ENCODE measurements at regions not wholly inside any gene's neighbourhood (a gene's known extent, or its start where the extent isn't known, plus 50 kb on each side); places are given as distances from the start of the nearest gene placed in this dataset.

- TF ChIP-seq BORCS8-MEF2B (CRISPR knock-in tag; IDR thresholded peaks at IDR 0.05) (no peak), RERE (CRISPR knock-in tag; IDR thresholded peaks at IDR 0.05; ENCODE audit: low read depth) (no peak), ZNF326 (CRISPR knock-in tag; IDR thresholded peaks at IDR 0.05; ENCODE audit: borderline replicate concordance) (no peak), TBL1XR1 (IDR thresholded peaks at IDR 0.05; ENCODE audit: borderline replicate concordance, low read length, partially characterized antibody) (no peak), SAFB2 (CRISPR knock-in tag; IDR thresholded peaks at IDR 0.05; ENCODE audit: borderline replicate concordance, low read depth) (no peak), KLF9 (CRISPR knock-in tag; IDR thresholded peaks at IDR 0.05; ENCODE audit: low read depth) (no peak), ZNF564 (CRISPR knock-in tag; IDR thresholded peaks at IDR 0.05) (no peak), SMAD3 (CRISPR knock-in tag; IDR thresholded peaks at IDR 0.05) (no peak), ZNF431 (CRISPR knock-in tag; IDR thresholded peaks at IDR 0.05; ENCODE audit: borderline replicate concordance, low read depth) (no peak), NFATC3 (CRISPR knock-in tag; IDR thresholded peaks at IDR 0.05) (no peak), TIGD3 (CRISPR knock-in tag; IDR thresholded peaks at IDR 0.05; ENCODE audit: borderline replicate concordance) (no peak), NCOA2 (CRISPR knock-in tag; IDR thresholded peaks at IDR 0.05) (0 out of 2 replicates have a peak, but pooled peaks have one; percentile 19), NFRKB (IDR thresholded peaks at IDR 0.05) (no peak), ZNF503 (CRISPR knock-in tag; IDR thresholded peaks at IDR 0.05) (no peak), NRL (CRISPR knock-in tag; IDR thresholded peaks at IDR 0.05; ENCODE audit: borderline replicate concordance) (no peak), STAG1 (CRISPR knock-in tag; IDR thresholded peaks at IDR 0.05) (peak; percentile 26; the same call in 1 of the 2 replicates), HBP1 (CRISPR knock-in tag; IDR thresholded peaks at IDR 0.05; ENCODE audit: low read depth) (no peak), ZEB1 (IDR thresholded peaks at IDR 0.05; ENCODE audit: insufficient replicate concordance, low read depth) (no peak), FOXA1 (IDR thresholded peaks at IDR 0.05) (no peak), FOXA1 (CRISPR knock-in tag; IDR thresholded peaks at IDR 0.05) (peak; percentile 88), BHLHE40 (IDR thresholded peaks at IDR 0.05; ENCODE audit: low read length) (no peak), MTA1 (CRISPR knock-in tag; IDR thresholded peaks at IDR 0.05; ENCODE audit: borderline replicate concordance) (0 out of 2 replicates have a peak, but pooled peaks have one; percentile 21), ZNF263 (CRISPR knock-in tag; IDR thresholded peaks at IDR 0.05) (peak; percentile 61)
These were observed 92.0 kb upstream of the ERCC6L2 start (continued) for GRCh38 chr9:95783426-95783975.

All from HepG2 (cell line).